ENCODE measurements at regions not wholly inside any gene's neighbourhood (a gene's known extent, or its start where the extent isn't known, plus 50 kb on each side); places are given as distances from the start of the nearest gene placed in this dataset.
"Not testable (repeated sequence)": the region's sequence is repeated elsewhere in the genome, so short reads cannot be mapped to it uniquely, and the experiment has no call there.

DNA sequence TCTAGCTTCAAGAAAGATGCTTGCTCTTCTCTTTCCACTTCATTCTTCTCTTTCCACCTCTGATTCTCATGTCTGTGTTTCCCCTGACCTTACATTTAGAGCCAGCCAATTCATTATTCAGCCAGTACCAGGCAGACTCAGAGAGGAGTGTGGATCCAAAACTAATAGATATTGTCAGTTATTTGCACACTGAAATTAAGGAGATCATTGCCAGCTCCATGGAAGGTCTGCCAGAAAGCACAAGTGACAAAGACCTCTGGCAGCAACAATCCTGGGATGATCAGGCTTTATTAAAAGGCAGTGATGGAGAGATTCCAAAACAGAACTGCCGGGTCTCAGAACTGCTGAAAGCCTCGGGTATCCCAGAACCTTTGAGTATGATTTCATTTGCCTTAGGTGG lies 749.4 kb downstream of the XPNPEP1 start:
- no peak for FAIRE-seq

GRCh38 chr10:109173121-109173520 lies 750.2 kb downstream of the XPNPEP1 start:
- FAIRE-seq = no peak

DNA sequence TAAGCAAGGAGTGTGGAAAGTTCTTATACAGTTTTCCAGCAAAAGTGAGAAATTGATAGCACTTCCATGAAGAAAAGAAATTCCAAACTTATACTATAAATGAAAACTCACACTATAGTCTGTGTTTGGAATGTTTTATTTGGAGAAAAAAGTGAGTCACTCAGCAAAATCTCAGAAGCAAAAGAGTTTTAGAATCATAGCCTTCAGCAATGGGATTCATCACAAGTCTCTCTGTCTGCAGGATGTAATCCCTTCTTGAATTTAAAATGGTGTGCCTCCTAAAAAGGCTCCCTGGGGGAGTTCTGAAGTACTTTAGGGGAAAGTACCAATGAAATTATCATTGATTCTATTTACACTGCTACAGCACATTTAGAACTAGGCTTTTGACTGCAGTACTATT lies 756.4 kb downstream of the XPNPEP1 start:
- no peak for FAIRE-seq

DNA sequence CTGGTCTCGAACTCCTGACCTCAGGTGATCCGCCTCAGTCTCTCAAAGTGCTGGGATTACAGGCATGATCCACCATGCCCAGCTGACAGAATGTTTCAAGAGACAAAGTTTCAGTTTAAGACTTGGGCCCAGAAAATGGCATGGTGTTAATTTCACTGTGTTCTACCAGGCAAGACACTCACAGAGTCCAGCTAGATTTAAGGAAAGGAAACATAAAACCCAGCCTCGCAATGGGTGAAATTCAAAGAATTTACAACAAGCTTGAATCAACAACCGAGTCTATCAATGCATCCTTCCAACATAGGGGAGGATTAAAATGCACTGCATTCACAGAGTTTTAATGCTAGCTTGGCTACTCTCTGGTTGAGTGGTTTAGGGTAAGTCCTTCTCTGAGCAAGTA lies 764.0 kb downstream of the XPNPEP1 start:
- no peak for FAIRE-seq

GRCh38 chr10:109156396-109156795 lies 766.9 kb downstream of the XPNPEP1 start:
- FAIRE-seq = no peak

GRCh38 chr10:109149666-109150350 lies 773.5 kb downstream of the XPNPEP1 start:
- FAIRE-seq = no peak

- FAIRE-seq = no peak
Measured at GRCh38 chr10:109127363-109127762, 795.9 kb downstream of the XPNPEP1 start.

- no peak for FAIRE-seq
Measured at GRCh38 chr10:109126541-109126940, 796.8 kb downstream of the XPNPEP1 start.

GRCh38 chr10:109126016-109126415 lies 797.3 kb downstream of the XPNPEP1 start:
- no peak for FAIRE-seq

DNA sequence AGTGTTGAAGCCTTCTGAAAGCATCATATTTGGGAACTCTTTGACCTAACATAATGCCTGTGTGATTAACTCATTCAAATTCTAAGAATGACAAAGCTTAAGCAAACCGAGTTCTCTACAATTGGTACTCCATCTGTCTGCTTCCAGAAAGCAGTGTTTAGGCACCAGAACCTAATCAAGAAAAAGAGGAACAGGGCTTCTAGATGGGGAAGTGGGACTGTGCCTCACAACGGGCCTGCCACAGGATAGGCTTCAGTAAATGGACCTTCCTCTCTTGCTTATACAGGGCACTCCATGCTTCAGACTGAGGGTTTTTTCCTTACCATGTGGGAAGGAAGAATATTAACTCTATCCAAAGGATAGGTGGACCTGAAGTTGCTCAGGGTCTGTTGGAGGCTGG lies 808.1 kb downstream of the XPNPEP1 start:
- no peak for FAIRE-seq

- FAIRE-seq = no peak
Measured at GRCh38 chr10:109114579-109114978, 808.7 kb downstream of the XPNPEP1 start.

DNA sequence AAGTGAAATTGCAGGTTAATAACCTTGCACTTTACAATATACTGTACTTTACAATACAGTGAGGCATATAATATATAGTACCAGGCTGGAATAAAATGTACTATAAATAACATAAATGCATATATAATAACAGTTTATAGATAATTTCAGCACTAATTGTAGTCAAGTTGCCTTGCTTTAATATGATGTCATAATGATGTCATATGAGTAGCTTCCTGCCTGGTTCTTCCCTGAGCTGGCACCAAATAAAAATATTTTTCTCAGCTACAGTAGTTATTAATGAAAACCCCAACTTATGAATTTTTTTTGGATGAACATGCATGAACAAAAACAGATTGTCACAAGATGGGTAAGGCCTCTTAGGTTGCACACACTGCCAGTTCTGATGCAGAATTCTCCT lies 816.7 kb downstream of the XPNPEP1 start:
- FAIRE-seq = no peak

GRCh38 chr10:109105725-109106124 lies 817.6 kb downstream of the XPNPEP1 start:
- FAIRE-seq = no peak

- FAIRE-seq = no peak
Measured at GRCh38 chr10:109104806-109105205, 818.5 kb downstream of the XPNPEP1 start.

DNA sequence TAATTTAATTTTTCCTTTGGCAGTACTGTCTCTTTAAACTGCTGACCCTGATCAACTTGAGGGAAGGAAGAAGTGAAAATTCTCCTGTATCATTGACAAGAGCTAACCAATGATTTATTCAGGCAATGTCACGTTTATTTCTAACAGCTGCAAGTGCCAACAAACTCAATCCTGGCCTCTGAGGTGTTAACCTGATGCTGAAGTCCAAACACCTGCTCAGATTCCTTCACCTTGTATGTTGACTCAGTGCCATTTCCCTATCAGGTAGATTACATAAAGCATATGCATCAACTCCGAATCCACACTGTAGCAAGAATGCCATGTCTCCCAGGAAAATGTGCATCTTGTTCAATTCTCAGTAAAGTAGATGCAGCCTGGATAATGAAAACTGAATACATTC lies 820.0 kb downstream of the XPNPEP1 start:
- FAIRE-seq = no peak

DNA sequence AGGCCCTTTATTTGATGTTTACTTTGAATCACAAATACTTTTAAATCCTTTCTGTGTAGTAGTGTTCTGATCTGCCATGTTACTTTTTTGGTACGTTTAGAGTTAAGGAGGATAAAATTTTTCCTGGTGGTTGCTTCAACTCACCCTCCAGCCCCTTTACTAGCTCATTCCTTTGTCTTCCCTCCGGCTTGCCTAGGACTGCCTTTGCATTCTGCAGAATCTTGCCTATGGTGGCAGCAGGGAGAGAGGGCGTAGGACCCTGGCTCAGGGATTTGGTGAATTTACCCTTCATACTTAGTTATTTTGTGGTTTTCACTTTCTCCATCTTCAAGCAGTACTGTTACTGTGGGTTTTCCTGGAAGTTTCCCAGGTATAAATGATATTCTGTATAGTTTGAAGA lies 833.5 kb downstream of the XPNPEP1 start:
- FAIRE-seq = no peak

GRCh38 chr10:109071539-109071938 lies 851.8 kb downstream of the XPNPEP1 start:
- no peak for FAIRE-seq

DNA sequence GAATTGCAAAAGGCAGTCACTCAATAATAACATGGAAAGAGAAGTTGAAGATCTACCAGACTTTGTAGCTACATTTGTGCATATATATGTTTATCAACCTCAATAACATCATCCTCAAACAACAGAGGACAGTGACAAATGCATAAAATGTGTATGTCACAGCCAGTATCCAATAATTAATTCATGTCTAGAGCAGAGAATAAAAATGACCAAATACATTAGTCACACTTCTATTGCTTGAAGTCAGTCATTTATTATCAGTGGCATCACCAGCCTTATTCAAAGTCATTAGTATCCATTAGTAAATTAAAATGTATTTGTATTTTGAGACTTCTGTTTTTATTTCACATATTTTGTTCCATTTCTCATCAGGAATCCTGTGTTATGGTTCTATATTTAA lies 852.8 kb downstream of the XPNPEP1 start:
- no peak for FAIRE-seq

DNA sequence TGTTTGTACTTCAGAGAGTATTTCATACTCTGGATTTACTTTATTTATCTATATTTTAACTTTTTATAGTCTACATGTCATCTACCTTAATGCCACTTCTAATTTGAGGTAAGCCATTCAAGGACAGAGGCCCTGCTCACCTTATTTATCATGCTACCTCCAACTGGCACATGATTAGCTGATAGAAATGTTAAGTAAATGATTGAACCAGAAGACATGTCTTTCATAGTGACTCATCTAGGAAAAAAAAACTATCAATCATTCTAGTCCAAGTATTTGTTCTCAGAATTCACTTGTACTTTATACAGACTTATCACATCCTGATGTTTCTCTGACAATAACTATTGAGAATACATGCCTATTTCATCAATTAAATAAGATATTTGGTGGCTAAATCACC lies 856.3 kb downstream of the XPNPEP1 start:
- FAIRE-seq = no peak

GRCh38 chr10:109065821-109066220 lies 857.5 kb downstream of the XPNPEP1 start:
- FAIRE-seq = no peak

- no peak for FAIRE-seq
Measured at GRCh38 chr10:109062371-109062770, 860.9 kb downstream of the XPNPEP1 start.

DNA sequence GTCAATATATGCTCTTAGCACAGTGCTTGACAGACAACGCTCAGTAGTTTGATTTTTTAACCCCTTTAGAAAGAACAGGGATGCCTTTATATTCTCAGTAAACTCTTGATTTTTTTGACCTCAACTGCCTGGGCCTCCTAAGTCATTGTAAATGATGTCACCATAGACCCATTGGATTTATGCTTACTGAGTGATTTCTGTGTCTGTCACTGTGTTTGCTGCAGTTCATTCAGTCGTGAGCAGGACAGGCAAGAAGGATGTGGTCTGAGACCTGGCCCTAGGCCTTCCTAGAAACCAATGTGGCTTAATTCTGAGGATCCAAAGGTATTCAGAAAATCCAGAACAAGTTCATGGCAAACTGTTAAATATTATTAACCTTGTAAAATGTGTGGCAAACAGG lies 868.1 kb downstream of the XPNPEP1 start:
- FAIRE-seq = no peak

DNA sequence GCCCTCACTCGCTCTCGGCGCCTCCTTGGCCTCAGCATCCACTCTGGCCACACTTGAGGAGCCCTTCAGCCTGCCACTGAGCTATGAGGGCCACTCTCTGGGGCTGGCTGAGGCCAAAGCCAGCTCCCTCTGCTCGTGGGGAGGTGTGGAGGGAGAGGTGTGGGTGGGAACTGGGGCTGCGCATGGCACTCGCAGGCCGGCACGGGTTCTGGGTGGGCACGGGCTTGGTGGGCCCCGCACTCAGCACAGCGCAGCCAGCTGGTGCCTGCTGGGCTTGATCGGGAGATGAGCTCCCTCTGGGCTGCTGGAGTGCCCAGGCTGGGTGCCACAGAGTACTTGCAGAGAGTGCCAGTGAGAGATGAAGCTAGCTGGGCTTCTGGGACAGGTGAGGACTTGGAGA lies 875.5 kb downstream of the XPNPEP1 start:
- FAIRE-seq = no peak

- not testable (repeated sequence) for FAIRE-seq
Measured at GRCh38 chr10:109046427-109046826, 876.9 kb downstream of the XPNPEP1 start.

GRCh38 chr10:109040622-109041021 lies 882.7 kb downstream of the XPNPEP1 start:
- FAIRE-seq = no peak

- FAIRE-seq = no peak
Measured at GRCh38 chr10:109037978-109038377, 885.3 kb downstream of the XPNPEP1 start.
